Ishikawa (cell line): ENCODE measurements at regions not wholly inside any gene's neighbourhood (a gene's known extent, or its start where the extent isn't known, plus 50 kb on each side); places are given as distances from the start of the nearest gene placed in this dataset.

Experiments
- EGR1 ChIP-seq: IDR thresholded peaks from 2 replicates; pipeline ENCODE4 v1.6.1; 2012
- EP300 ChIP-seq: IDR thresholded peaks from 2 replicates; pipeline ENCODE4 v1.6.1; 2012; ENCODE audit warnings: borderline replicate concordance
- FOXM1 ChIP-seq: IDR thresholded peaks from 2 replicates; pipeline ENCODE4 v1.6.1; 2012; ENCODE audit warnings: low read depth, borderline replicate concordance
- MAX ChIP-seq: IDR thresholded peaks from 2 replicates; pipeline ENCODE4 v1.6.1; 2012
- NFIC ChIP-seq: IDR thresholded peaks from 2 replicates; pipeline ENCODE4 v1.6.1; 2012
- RAD21 ChIP-seq: IDR thresholded peaks from 2 replicates; pipeline ENCODE4 v1.6.1; 2012; ENCODE audit warnings: low read depth
- REST ChIP-seq: IDR thresholded peaks from 2 replicates; pipeline ENCODE4 v1.6.1; 2012; ENCODE audit warnings: low read depth, mild to moderate bottlenecking
- TAF1 ChIP-seq: IDR thresholded peaks from 2 replicates; pipeline ENCODE4 v1.6.1; 2012; ENCODE audit warnings: low read depth, mild to moderate bottlenecking
- TCF12 ChIP-seq: IDR thresholded peaks from 2 replicates; pipeline ENCODE4 v1.6.1; 2012; ENCODE audit warnings: low read depth
- YY1 ChIP-seq: IDR thresholded peaks from 2 replicates; pipeline ENCODE4 v1.6.1; 2012; ENCODE audit warnings: low read depth

GRCh38 chr9:78620303-78620702, 323.4 kb downstream of the PSAT1 start:
- TF ChIP-seq RAD21, result no peak
- TF ChIP-seq MAX, result no peak
- TF ChIP-seq EP300, result no peak
- TF ChIP-seq REST, result no peak
- no peak for TF ChIP-seq TAF1
- TF ChIP-seq TCF12, result no peak
- no peak for TF ChIP-seq NFIC
- no peak for TF ChIP-seq FOXM1
- no peak for TF ChIP-seq EGR1
- no peak for TF ChIP-seq YY1
